ENCODE measurements at regions not wholly inside any gene's neighbourhood (a gene's known extent, or its start where the extent isn't known, plus 50 kb on each side); places are given as distances from the start of the nearest gene placed in this dataset.

DNA sequence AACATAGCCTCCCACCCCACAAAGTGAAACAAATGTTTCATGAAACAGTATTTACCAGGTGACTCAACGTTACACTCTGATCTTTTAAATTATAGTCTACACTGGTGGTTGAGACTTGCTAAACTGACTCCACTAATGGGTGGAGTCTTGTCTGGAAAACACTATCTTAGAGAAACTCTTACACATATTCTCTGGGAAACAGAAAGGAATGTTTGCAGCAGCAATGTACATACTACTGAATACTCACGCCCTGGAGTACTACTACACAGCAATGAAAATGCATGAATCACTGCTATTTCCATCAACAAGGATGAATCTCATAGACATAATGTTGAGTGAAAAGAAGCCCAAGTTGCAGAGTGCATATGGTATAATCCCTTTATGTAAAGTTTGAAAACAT, 208.5 kb upstream of the IGFBP7 start:
- no peak overlapping the region for H3K4me3 ChIP-seq (replicated peaks in 1 of 3; ENCODE audit: insufficient read depth in 1 of 3, low read depth in 2 of 3, low read length in 3 of 3)
- ChIA-PET POLR2A (no interaction called here), CTCF (ENCODE audit: low intra/inter-chr PET ratio, low total read pairs) (no interaction called here)
- BruUV-seq (replicated peaks), result no TSS peak
- H3K27ac ChIP-seq (ENCODE audit: extremely low read length, insufficient read depth, low read length), result no peak overlapping the region
- intact Hi-C loops (cut with micrococcal nuclease; ENCODE audit: unreplicated experiment) (no loop called here), in situ Hi-C loops (cut with HindIII; ENCODE audit: extremely low pct_ligation_motif_present, low pct_unique_long_range_greater_than_20kb) (no loop called here)
- ATAC-seq, result no peak
- H3K36me3 ChIP-seq (replicated peaks in 1 of 2; ENCODE audit: control insufficient read depth in 1 of 2, insufficient read depth in 2 of 2, low read length in 2 of 2), result no peaks in the 10 kb centered on the region
- H3K9ac ChIP-seq (ENCODE audit: insufficient read depth, low read depth, low read length), result no peak overlapping the region
- no peak overlapping the region for H2AFZ ChIP-seq (ENCODE audit: low read length)
- H3K79me2 ChIP-seq (ENCODE audit: insufficient read depth, low read length), result no peaks in the 10 kb centered on the region
- FAIRE-seq, result no peak
- no peak for TF ChIP-seq NR2F6 (IDR thresholded peaks at IDR 0.05)
- TF ChIP-seq NR2F6 (CRISPR knock-in tag; IDR thresholded peaks at IDR 0.05), result no peak
- TF ChIP-seq, protein P1, sequence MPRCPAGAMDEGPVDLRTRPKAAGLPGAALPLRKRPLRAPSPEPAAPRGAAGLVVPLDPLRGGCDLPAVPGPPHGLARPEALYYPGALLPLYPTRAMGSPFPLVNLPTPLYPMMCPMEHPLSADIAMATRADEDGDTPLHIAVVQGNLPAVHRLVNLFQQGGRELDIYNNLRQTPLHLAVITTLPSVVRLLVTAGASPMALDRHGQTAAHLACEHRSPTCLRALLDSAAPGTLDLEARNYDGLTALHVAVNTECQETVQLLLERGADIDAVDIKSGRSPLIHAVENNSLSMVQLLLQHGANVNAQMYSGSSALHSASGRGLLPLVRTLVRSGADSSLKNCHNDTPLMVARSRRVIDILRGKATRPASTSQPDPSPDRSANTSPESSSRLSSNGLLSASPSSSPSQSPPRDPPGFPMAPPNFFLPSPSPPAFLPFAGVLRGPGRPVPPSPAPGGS (CRISPR knock-in tag; IDR thresholded peaks at IDR 0.05), result no peak
- no peak for TF ChIP-seq HDAC1 (CRISPR knock-in tag; IDR thresholded peaks at IDR 0.05)
- no peaks in the 10 kb centered on the region for H3K4me1 ChIP-seq (ENCODE audit: insufficient read depth, low read length)
- H3K9me3 ChIP-seq (ENCODE audit: low read length), result no peaks in the 10 kb centered on the region
- H4K20me1 ChIP-seq (ENCODE audit: insufficient read depth, low read length), result no peaks in the 10 kb centered on the region
- WGBS (ENCODE audit: low lambda C conversion rate), result 3% methylated on average over 2 of the region's 2 CpGs
- DNase-seq (ENCODE audit: low spot score), result no peak
- H3K27me3 ChIP-seq (ENCODE audit: control insufficient read depth in 1 of 2, insufficient read depth in 2 of 2, low read length in 2 of 2), result no peaks in the 10 kb centered on the region
- no peak overlapping the region for H3K4me2 ChIP-seq (ENCODE audit: low read depth, low read length)

DNA sequence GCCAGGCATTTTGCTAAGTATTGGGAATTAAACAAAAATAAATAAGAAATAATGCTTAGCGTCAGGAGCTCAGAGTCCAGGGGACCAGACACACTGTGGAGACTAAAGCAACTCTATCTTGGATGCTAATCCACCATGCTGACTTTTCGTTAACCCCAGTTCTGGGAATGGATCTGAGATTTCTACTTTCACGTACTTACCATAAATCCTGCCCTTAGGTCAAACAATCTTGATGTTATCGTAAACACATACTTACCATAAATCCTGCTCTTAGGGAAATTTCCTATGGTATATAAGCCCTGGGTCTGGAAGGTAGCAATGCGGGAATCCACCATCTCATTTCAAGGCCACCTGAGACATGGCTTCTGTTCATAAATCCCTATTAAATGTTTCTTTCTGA, 204.5 kb upstream of the IGFBP7 start:
- DNase-seq (ENCODE audit: low spot score), result no peak
- in situ Hi-C loops (cut with HindIII; ENCODE audit: extremely low pct_ligation_motif_present, low pct_unique_long_range_greater_than_20kb) (no loop called here), intact Hi-C loops (cut with micrococcal nuclease; ENCODE audit: unreplicated experiment) (no loop called here)
- BruUV-seq (replicated peaks), result no TSS peak
- POLR2A ChIA-PET, result no interaction called here
- no peak overlapping the region for H2AFZ ChIP-seq (ENCODE audit: low read length)
- 22% methylated on average over 5 of the region's 5 CpGs for WGBS (ENCODE audit: low lambda C conversion rate)
- CTCF ChIA-PET (ENCODE audit: low intra/inter-chr PET ratio, low total read pairs), result no interaction called here
- no peaks in the 10 kb centered on the region for H3K36me3 ChIP-seq (replicated peaks in 1 of 2; ENCODE audit: control insufficient read depth in 1 of 2, insufficient read depth in 2 of 2, low read length in 2 of 2)
- no peak overlapping the region for H3K4me2 ChIP-seq (ENCODE audit: low read depth, low read length)
- H4K20me1 ChIP-seq (ENCODE audit: insufficient read depth, low read length), result no peaks in the 10 kb centered on the region
- H3K4me1 ChIP-seq (ENCODE audit: insufficient read depth, low read length), result no peaks in the 10 kb centered on the region
- ATAC-seq, result no peak
- H3K79me2 ChIP-seq (ENCODE audit: insufficient read depth, low read length), result no peaks in the 10 kb centered on the region
- H3K27ac ChIP-seq (ENCODE audit: extremely low read length, insufficient read depth, low read length), result no peak overlapping the region
- H3K27me3 ChIP-seq (ENCODE audit: control insufficient read depth in 1 of 2, insufficient read depth in 2 of 2, low read length in 2 of 2), result no peaks in the 10 kb centered on the region
- no peak overlapping the region for H3K4me3 ChIP-seq (replicated peaks in 1 of 3; ENCODE audit: insufficient read depth in 1 of 3, low read depth in 2 of 3, low read length in 3 of 3)
- no peaks in the 10 kb centered on the region for H3K9me3 ChIP-seq (ENCODE audit: low read length)
- no peak for FAIRE-seq
- no peak overlapping the region for H3K9ac ChIP-seq (ENCODE audit: insufficient read depth, low read depth, low read length)
- TF ChIP-seq, protein P2, sequence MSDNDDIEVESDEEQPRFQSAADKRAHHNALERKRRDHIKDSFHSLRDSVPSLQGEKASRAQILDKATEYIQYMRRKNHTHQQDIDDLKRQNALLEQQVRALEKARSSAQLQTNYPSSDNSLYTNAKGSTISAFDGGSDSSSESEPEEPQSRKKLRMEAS (IDR thresholded peaks at IDR 0.05), result no peak
- TF ChIP-seq ZNF605 (CRISPR knock-in tag; IDR thresholded peaks at IDR 0.05) (no peak), HNF4A (CRISPR knock-in tag; IDR thresholded peaks at IDR 0.05) (no peak), ZFY (CRISPR knock-in tag; IDR thresholded peaks at IDR 0.05) (no peak), ZNF776 (CRISPR knock-in tag; IDR thresholded peaks at IDR 0.05) (no peak), ZNF737 (CRISPR knock-in tag; IDR thresholded peaks at IDR 0.05; ENCODE audit: borderline replicate concordance) (no peak), ZNF501 (CRISPR knock-in tag; IDR thresholded peaks at IDR 0.05) (no peak)
- TF ChIP-seq, protein P3, sequence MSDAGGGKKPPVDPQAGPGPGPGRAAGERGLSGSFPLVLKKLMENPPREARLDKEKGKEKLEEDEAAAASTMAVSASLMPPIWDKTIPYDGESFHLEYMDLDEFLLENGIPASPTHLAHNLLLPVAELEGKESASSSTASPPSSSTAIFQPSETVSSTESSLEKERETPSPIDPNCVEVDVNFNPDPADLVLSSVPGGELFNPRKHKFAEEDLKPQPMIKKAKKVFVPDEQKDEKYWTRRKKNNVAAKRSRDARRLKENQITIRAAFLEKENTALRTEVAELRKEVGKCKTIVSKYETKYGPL (CRISPR knock-in tag; IDR thresholded peaks at IDR 0.05), result no peak
- TF ChIP-seq, protein P4, sequence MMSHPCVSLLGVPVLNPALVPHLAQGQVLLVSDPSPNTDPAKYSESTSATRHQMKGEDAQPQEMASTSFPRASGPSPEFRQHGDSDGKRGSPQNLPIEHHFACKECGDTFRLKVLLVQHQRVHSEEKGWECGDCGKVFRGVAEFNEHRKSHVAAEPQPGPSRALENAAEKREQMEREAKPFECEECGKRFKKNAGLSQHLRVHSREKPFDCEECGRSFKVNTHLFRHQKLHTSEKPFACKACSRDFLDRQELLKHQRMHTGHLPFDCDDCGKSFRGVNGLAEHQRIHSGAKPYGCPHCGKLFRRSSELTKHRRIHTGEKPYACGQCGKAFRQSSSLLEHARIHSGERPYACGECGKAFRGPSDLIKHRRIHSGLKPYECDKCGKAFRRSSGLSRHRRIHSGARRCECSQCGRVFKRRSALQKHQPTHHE (CRISPR knock-in tag; IDR thresholded peaks at IDR 0.05; ENCODE audit: borderline replicate concordance), result no peak
- TF ChIP-seq, protein P5, sequence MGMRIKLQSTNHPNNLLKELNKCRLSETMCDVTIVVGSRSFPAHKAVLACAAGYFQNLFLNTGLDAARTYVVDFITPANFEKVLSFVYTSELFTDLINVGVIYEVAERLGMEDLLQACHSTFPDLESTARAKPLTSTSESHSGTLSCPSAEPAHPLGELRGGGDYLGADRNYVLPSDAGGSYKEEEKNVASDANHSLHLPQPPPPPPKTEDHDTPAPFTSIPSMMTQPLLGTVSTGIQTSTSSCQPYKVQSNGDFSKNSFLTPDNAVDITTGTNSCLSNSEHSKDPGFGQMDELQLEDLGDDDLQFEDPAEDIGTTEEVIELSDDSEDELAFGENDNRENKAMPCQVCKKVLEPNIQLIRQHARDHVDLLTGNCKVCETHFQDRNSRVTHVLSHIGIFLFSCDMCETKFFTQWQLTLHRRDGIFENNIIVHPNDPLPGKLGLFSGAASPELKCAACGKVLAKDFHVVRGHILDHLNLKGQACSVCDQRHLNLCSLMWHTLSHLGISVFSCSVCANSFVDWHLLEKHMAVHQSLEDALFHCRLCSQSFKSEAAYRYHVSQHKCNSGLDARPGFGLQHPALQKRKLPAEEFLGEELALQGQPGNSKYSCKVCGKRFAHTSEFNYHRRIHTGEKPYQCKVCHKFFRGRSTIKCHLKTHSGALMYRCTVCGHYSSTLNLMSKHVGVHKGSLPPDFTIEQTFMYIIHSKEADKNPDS (CRISPR knock-in tag; IDR thresholded peaks at IDR 0.05), result no peak
- TF ChIP-seq, protein P6, sequence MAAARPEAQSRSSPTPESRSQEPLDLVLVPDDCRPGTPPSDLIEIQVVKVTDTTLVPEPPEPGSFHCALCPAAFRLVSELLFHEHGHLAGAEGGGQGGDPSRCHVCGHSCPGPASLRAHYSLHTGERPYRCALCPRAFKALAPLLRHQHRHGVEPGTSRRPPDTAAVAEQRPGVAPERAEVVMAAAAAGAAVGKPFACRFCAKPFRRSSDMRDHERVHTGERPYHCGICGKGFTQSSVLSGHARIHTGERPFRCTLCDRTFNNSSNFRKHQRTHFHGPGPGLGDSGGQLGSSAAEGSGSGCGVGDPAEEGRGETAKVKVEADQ (CRISPR knock-in tag; IDR thresholded peaks at IDR 0.05; ENCODE audit: borderline replicate concordance), result no peak

Measured in HepG2 (cell line).